CMK (cell line): ENCODE measurements at regions not wholly inside any gene's neighbourhood (a gene's known extent, or its start where the extent isn't known, plus 50 kb on each side); places are given as distances from the start of the nearest gene placed in this dataset.

Experiments
- DNase-seq: peaks from one replicate; pipeline ENCODE4 v3.0.0-alpha.2; 2010; ENCODE audit warnings: low read depth

DNA sequence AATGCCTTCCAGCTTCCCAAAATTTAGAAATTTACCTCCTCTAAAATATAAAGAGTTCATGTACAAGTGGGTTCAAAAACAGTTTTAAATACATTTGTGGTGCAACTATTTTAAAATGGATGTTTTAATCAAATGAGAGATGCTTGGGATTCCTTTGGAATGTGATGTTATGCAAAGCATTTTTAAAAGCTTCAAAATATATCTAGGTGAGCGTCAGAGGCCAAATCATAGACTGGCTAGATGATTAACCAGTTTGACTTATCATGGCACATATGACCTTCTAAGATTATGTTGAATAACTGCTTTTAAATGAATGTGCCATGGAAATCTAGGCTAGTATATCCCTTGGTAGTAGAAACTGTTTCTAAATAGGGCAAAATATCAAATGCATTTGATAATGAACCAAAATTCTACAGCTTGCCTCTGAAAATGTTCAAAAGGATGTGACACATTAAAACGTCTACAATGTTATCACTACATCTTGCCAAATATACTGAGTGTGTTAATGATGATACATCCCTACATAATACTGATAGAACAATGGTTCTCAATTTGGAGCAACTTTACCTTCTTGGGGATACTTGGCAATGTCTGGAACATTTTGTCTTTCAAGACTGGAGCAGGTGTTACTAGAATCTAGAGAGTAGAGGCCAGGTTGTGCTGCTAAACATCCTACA lies 650.9 kb upstream of the ADGRL2 start:
- no peak for DNase-seq

DNA sequence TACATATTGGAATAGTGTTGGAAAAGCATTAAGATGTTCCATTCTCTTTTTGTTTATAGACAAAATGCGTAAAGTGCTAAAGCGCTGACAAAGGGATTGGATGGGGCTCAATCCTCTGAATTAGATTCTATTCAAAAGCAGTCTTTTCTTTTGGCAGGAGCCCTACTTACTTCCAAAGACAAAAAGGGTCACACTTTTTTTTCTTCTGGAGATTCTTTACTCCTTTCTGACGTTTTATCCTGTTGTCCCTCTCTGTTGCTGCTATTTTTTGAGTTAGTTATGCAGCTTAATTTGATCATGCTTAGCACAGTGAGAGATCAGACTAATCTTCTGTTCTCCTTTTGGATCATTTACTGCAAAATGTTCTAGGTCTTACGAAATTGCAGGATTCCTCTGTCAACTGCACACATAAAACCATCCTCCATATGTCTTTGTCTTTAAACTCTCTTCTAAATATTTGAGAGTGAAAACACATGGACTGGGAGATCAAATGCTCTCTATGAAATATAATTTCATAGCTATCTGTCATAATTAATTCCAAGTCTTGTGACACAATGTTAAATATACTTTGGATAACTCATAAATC lies 656.4 kb upstream of the ADGRL2 start:
- no peak for DNase-seq

DNA sequence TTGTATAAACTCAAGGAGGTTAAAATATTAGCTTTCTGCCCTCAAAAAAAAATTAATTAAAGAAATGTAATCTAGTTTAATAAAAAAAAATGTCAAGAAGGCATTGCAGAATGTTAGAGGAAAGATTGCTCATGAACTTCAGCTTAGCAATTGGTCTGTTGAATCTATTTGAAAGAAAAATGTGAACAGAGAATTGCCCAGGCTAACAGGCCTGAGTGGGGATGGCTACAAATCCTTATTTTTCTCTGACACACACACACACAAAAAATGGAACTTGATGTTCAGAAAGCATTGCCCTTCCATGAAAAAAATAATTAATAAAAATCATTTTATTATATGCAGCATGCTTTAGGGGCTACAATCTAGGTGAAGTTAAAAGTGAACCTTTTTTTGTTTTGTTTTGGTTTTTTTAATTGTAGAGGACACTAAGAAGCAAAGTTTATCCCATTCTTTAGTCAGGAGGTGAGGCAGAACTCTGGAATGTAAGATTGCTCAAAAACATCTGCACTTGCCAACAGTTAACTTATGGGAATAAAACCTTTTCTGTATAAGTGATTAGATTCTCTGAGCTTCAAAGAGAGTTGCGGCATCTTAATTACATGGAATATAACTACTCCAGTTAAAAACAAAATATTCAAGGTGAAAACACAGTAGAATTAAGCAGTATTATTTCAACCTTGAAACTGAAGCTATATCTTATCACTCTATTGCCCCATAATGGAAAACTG lies 658.5 kb upstream of the ADGRL2 start:
- DNase-seq = no peak

DNA sequence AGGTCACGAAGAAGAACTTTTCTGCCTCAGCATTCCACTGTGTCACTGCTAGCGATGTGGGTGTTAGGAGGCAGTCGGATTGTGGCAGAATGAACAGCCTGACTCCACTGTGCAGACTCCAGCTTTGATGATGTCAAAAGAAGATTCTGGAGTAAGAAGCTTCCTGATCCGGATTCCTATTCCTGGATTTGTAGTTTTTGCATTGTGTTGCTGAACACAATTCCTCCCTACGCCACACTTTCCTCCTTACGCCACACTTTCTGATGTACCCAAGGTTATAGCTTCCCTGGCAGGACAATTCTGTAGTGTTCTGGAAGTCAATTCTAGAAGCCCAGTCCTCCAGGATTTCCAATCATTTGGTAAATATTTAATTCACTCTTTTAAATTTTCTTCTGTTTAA lies 665.2 kb upstream of the ADGRL2 start:
- DNase-seq = no peak

DNA sequence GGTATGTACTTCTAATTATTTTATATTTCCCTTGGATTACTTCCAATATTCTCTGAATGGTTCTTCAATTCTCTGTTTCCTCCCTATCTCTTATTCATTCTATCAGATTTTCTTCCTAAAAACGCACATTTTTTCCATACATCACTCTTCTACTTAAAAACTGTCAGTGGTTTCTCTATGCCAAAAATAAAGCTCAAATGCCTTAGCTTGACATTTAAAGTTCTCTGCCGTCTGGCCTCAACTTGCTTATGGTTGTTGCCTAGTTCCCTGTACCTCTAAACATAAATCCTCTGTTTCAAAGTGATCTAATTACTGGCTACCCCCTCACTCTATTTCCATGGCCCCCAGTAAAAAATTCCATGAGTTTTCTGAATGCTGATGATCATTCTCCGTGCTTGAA lies 671.0 kb upstream of the ADGRL2 start:
- no peak for DNase-seq

DNA sequence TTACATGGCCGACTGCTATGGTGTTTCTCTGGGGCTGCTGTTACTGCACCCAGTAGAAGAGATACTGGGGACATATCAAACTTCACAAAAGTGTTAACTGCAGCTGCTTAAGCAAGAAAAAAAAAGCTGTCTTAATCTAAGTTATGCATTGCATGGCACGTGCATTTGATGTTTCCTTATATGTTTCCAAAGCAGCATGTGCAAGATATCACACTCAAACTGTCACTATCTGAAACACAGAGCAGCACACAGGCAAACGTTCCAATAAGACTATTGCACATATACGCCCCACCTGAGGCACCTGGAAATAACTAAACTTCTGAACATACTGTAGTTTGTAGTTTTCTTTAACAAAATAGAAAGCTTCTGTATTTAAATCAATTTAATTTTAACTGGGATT lies 671.4 kb upstream of the ADGRL2 start:
- DNase-seq = no peak

DNA sequence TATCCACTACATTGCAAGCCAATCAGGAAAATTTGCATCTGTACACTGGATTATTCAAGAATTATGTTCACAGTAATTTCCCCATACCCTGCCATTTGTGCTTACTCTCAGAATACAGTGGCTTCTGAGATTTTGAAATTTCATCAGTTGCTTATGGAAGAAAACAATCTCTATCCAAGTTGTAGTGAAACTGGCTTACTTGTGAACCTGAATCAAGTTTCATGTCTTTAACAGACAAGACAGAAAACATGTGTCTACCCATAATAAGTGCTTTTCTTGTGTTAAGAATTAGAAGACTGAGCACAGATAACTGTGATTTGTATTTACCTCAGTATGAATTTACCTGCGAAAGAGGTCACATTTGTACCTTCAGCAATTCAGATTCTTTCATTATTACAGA lies 672.7 kb upstream of the ADGRL2 start:
- DNase-seq = no peak

DNA sequence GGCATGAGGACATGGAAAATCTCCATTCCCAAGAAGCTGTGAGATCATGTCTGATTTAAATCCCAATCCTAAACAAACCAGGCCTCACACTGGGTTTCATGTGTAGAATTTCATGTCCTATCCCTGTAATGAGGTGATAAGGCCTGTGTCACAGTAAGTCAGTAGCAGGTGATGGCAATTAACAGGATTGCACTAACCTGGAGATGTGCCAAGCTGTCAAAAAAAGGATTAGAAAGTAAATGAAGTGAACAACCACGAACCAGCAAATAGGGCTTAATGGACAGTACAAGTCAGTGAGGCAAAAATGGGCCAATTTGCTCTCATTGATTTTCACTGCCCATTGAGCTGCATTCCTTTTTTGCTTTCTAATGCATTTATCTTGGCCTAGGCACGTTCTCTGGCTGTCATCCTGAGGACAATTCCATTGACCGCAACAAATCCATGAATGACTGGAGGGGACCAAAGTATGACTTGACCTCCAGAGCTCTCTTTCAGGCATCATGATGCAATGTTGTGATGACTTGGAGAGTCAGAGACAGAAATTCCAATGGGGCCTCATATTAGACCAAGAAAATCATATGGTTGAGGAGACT lies 673.6 kb upstream of the ADGRL2 start:
- DNase-seq = no peak

DNA sequence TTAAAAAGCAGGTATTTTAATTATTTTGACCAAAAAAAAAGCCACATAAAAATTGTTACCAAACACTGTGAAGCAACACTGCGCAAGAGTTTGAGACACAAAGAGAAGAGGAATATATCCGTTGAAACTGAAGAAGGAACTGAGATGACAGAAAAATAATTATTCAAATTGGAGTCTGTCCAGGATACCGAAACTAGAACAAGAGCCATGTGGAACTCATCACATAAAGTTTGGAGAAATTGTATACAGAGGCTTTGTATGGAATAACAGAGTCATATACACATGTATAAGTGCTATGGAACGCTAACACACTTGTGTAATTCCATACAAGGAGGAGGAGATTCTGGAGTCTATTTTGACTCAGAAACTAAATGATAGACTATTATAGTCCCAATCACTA lies 675.1 kb upstream of the ADGRL2 start:
- DNase-seq = no peak

DNA sequence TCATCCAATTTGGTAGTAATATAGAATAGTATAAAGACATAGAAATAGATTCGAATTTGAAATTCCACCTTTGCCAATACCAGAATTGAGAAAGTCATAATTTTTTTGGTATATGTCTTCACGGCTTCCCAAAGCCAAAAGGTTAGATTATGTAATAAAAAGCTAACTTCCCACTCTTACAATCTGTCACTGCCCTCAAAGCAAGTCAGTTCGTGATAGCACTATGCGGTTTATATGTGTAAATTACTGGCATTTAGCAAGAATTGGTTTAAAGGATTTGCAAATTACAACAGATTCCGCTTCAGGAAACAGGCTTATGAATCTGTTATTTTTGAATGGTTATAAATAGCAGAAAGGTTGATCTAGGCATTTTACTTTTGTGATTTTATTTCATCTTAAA lies 679.4 kb upstream of the ADGRL2 start:
- DNase-seq = no peak

DNA sequence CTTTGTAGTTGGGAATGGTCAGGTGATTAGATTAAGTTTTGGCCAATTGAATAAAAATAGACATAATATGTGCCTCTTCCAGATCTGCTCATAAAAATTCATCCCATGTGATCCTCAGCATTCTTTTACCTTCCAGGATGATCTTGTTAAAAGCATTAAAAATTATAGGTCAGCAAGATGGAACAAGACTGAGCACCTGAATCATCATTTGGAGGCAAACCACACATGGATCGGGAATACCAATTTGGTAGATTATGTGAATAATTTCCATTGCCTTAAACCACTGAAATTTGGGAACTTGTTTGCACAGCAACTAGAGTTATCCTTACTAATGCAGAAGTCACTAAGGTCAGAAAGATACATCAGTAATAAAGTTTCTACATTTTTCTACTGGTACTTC lies 681.4 kb upstream of the ADGRL2 start:
- DNase-seq = no peak

DNA sequence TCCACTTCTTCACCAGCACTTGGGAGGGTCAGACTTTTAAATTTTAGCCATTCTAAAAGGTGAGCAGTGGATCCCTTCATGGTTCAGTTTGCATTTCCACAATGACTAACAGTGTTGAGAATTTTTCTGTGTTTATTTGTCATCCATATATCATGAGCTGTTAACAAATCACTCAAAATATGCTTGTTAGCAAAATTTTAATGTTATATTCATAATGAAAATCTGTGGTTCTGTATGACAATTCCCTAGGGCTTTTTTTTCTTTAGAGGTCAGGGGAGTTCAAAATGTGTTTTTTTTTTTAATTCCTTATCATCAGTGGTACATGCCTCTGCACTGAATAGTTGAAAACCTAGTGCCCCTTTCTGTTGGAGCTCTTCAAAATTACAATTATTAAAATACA lies 682.2 kb upstream of the ADGRL2 start:
- DNase-seq = no peak

DNA sequence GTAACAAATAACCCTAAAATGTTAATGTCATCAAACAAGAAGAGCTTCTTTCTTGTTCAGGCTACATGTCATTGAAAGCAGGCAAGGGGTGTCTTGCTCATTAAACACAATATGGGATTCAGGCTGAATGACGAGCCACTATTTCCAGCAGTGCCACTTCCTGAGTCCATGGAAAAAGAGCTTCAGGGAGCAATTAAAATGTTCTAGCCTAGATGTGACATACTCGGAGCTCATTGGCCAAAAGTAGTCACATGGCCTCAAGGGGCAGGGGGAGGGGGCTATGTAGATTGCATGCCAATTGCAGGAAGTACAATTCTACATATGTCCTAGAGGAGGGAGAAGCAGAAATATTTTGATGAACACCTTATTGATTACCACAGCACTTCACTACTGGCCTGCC lies 685.3 kb upstream of the ADGRL2 start:
- DNase-seq = no peak

DNA sequence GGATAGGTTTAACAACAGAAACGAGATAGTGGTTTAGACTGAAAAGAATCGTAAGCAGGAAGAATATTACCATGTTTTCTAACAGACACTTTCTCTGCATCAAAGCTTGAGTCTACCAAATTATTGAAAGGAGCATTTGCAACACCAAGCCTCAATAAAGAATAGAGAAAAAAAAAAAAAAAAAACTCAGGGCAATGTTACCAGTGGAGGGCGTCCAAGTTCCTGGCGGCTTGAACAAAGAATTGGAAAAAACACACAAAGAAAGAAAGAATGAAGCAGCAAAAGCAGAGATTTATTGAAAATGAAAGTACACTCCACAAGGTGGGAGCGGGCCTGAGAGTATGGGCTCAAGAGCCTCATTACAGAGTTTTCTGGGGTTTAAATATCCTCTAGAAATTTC lies 686.5 kb upstream of the ADGRL2 start:
- no peak for DNase-seq

DNA sequence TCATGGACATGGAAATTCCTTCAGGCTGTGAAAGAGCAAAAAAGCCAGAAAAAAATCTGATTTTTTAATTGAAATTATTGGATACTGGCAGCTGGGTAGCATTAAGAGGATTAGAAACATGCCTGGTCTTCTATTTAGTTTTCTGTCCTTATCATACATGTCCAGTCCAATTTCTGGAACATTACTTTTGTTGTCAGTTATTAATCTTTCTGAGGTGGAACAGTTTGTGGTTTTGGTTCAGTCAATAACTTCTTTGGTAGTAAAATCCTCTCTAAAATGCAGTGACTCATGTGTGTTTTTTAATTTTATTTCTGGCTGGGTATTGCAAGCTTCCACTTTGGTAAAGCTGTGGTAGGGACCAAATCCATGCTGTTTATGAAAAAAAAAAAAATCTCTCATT lies 687.0 kb upstream of the ADGRL2 start:
- no peak for DNase-seq

DNA sequence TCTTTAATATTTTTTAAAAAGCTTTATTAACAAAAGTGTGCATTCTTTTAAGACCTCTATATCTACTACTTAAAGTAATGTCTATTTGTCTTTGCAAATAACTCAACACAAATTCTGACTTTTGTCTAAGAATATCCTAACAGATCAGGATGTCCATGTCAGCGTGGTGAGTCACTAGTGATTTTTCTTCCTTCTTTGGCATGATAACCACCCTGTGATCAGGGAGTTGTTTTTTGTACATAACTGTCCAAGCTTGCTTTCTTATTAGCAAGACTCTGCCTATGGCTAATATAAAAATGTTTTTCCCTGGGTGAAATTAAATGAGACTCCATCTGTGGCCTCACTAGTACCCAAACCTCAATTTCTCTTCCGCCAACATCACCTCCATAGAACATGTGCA lies 688.9 kb upstream of the ADGRL2 start:
- no peak for DNase-seq

DNA sequence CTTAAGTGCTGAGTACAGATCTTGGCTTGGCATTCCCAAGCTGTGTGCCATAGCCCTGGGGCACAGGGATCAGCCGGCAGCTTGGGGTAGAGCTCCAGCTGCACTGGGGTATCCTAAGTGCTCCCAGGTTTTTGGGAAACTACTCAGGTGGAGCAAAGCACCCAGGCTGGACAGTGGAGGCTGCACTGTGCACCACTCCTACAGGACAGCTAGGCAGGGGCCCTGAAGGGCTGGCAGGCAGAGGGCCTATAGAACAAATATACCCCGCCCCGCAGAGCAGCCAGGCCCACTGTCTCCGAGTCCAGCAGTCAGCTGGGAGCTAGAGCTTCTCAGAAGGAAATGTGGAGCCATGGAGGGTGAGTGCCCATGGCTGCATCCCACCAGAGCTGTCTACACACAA lies 691.7 kb upstream of the ADGRL2 start:
- no peak for DNase-seq

DNA sequence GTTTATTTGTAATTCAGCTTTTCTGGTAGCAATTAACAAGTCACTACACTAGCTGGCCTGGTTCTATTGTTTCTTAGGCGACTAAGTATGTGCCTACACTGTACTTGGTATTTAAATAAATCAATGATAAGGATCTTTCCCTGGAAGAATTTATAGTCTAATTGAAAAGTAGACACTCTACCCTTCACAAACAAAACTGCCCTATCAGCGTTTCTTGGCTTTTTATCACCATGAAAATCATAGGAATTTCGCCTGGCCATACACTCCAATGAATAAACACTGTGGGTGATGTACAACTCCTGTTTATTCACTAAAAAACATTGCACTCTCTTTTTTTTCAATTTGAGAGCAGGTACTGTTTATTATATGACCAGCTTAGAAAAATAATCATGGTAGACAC lies 702.9 kb upstream of the ADGRL2 start:
- DNase-seq = no peak

DNA sequence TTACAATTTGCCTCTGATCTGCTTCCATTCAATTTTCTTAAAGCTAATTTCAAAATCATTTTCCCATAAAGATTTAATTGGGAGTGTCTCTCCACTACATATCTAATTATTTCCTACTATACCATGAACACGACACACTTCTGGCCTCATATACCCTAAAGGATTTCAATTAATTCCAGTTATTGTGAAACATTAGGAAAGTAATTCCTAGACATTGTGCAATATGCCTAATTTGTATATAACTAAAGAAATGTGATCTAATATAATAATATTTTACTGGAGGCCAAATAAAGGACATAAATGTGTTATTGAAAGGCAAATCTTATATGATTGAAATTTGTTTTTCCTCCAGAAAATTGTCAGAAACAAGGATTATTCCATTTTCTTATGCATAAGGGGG lies 727.2 kb upstream of the ADGRL2 start:
- DNase-seq = no peak

DNA sequence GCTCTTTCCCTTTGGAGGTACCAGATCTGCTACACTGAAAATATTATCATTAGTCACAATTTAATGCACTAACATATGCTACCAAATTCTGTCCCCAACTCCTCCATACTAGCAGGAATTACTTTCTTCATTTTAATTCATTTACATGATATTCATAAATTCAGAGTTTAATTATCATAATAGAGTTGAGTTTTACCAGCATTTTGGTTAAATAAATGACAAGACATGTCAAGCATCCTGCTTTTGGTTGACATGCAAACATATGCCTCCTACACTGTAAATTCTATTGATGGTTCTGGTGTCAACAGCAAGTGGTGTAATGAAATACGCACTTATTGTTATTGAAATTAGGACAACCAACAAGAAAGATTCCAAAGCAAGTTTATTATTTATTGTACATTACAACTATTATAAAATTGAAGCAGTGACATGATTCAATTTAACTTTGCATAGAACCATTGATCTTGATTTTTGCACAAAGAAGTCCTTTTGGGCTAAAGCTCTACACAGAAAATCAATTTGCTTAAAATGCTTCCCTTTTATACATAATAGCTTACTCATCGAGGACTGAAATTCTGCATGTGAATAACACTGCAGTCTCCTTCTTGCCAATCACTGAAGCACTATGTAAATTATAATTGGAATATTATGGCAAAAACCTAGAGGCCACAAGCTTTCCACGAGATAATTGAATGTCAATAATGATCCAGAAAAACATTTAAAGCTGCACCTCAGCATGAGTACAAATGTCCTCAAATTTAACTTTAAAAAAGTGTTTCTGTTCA lies 728.6 kb upstream of the ADGRL2 start:
- DNase-seq = no peak

DNA sequence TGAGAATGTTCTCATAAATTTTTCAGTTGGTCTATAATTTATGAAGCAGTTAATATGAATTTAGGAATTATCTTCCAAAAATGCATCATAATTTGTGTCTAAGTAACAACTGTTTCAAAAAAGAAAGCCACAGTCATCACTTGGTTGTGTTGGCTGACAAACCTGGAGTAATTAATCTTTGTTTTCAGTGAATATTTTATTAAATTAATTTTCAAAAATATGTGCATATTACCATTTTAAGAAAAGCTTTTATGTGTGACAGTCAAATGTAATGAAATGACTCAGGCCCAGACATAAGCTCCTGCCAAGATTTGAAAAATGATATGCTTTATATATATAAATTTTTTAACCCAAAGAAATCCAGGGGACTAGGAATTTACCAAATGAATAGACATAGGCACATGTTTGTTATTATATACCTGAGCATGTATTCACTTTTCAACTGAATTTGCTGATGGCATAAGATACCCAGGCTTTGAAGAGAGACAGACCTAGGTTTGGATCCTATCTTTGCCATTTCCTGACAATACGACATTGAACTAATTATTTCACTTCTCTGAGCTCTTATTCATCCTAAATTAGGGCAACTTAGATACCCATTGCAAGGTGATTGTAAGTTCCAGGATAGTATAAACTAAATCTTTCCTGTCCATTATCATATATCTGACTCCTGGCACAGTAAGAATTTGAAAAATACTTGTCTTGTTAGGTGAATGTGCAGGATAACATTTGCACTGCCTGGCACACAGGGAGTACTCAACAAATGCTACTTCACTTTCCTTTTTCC lies 729.5 kb upstream of the ADGRL2 start:
- DNase-seq = no peak

DNA sequence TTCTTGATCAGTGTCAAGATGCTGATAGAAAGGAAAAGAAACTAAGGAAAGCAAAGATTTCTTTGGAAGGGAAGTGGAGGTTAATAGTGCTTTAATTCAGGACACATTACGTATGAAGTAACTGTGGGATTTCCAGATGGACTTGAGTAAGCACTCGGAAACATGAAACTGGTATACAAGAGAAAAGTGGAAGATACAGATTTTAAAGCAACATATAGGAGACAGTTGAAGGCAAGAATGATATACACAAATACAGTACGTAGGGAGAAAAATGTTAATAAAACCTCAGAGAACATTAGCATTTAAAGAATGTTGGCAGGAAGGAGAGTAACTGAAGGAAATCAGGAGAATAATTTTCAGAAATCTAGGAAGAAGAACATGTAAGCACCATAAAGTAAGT lies 730.9 kb upstream of the ADGRL2 start:
- DNase-seq = no peak
